ENCODE measurements at regions not wholly inside any gene's neighbourhood (a gene's known extent, or its start where the extent isn't known, plus 50 kb on each side); places are given as distances from the start of the nearest gene placed in this dataset.

GRCh38 chr13:112245989-112246388, 130.2 kb upstream of the SPACA7 start:
- no peak for TF ChIP-seq CTCF (IDR thresholded peaks at IDR 0.05)
- no peak for TF ChIP-seq POLR2A (IDR thresholded peaks at IDR 0.05)
